WTC11 (cell line): ENCODE measurements at regions not wholly inside any gene's neighbourhood (a gene's known extent, or its start where the extent isn't known, plus 50 kb on each side); places are given as distances from the start of the nearest gene placed in this dataset.

ENCODE experiments used
- ATAC-seq: fragments of 200-7000 bp; cut with Tn5 transposase; 2 replicates; pipeline ENCODE4 v1.10.0; 2021; ENCODE audit warnings: mild to moderate bottlenecking, moderate library complexity
- CTCF ChIA-PET: fragments of 300-600 bp; sonication (Branson Sonifier 250); formaldehyde crosslinking; loops from one replicate; lab custom pipeline; 2021; ENCODE audit warnings: antibody characterized with exemption; lab: Charles Lee
- POLR2A ChIA-PET: fragments of 350-600 bp; sonication (Branson Sonifier 250); formaldehyde crosslinking; loops from one replicate; lab custom pipeline; 2021; ENCODE audit warnings: antibody characterized with exemption; lab: Charles Lee
- DNase-seq: peaks from one replicate; pipeline ENCODE4 v3.0.0; 2021; ENCODE audit warnings: low spot score
- H3K27ac Mint-ChIP-seq: 2 replicates; pipeline ENCODE4 v1.8.0; 2021; ENCODE audit warnings: mixed read lengths
- H3K27me3 Mint-ChIP-seq: 2 replicates; pipeline ENCODE4 v1.8.0; 2021; ENCODE audit warnings: low read depth, mild to moderate bottlenecking, moderate library complexity, mixed read lengths
- H3K36me3 Mint-ChIP-seq: 2 replicates; pipeline ENCODE4 v1.8.0; 2021; ENCODE audit warnings: mixed read lengths
- H3K4me1 Mint-ChIP-seq: 2 replicates; pipeline ENCODE4 v1.8.0; 2022; ENCODE audit warnings: mixed read lengths
- H3K4me3 Mint-ChIP-seq: 2 replicates; pipeline ENCODE4 v1.8.0; 2021; ENCODE audit warnings: mild to moderate bottlenecking, moderate library complexity, mixed read lengths
- H3K9me3 Mint-ChIP-seq: 2 replicates; pipeline ENCODE4 v1.8.0; 2021; ENCODE audit warnings: mixed read lengths
- ATF1 ChIP-seq: sonication (generic); formaldehyde crosslinking; IDR thresholded peaks from 2 replicates; pipeline ENCODE4 v1.8.1; 2023; ENCODE audit warnings: mild to moderate bottlenecking, moderate library complexity, missing genetic modification reagents
- ETV6 ChIP-seq: sonication (generic); formaldehyde crosslinking; IDR thresholded peaks from 2 replicates; pipeline ENCODE4 v1.8.1; 2022; ENCODE audit warnings: mild to moderate bottlenecking, missing genetic modification reagents
- FOXP4 ChIP-seq: sonication (generic); formaldehyde crosslinking; IDR thresholded peaks from 2 replicates; pipeline ENCODE4 v1.8.0; 2022; ENCODE audit warnings: mild to moderate bottlenecking, missing genetic modification reagents
- GABPB1 ChIP-seq: sonication (generic); formaldehyde crosslinking; IDR thresholded peaks from 2 replicates; pipeline ENCODE4 v1.8.1; 2023; ENCODE audit warnings: mild to moderate bottlenecking, missing genetic modification reagents
- MXD4 ChIP-seq: fragments of 250-450 bp; sonication (Bioruptor Pico); IDR thresholded peaks from 2 replicates; pipeline ENCODE4 v1.8.0; 2021; ENCODE audit warnings: mild to moderate bottlenecking, moderate library complexity, borderline replicate concordance
- NFATC4 ChIP-seq: fragments of 250-450 bp; sonication (Bioruptor Pico); IDR thresholded peaks from 2 replicates; pipeline ENCODE4 v1.9.0; 2021; ENCODE audit warnings: mild to moderate bottlenecking
- SMAD3 ChIP-seq: sonication (generic); formaldehyde crosslinking; IDR thresholded peaks from 2 replicates; pipeline ENCODE4 v1.8.0; 2022; ENCODE audit warnings: missing genetic modification reagents, mild to moderate bottlenecking, borderline replicate concordance
- TEAD4 ChIP-seq: sonication (generic); formaldehyde crosslinking; IDR thresholded peaks from 2 replicates; pipeline ENCODE4 v1.8.0; 2022; ENCODE audit warnings: mild to moderate bottlenecking, missing genetic modification reagents
- ZMAT4 ChIP-seq: fragments of 250-450 bp; sonication (Bioruptor Pico); IDR thresholded peaks from 2 replicates; pipeline ENCODE4 v1.9.0; 2021; ENCODE audit warnings: mild to moderate bottlenecking
- ZNF281 ChIP-seq: sonication (generic); formaldehyde crosslinking; IDR thresholded peaks from 2 replicates; pipeline ENCODE4 v1.8.0; 2023; ENCODE audit warnings: mild to moderate bottlenecking, missing genetic modification reagents
- ZNF317 ChIP-seq: sonication (generic); formaldehyde crosslinking; IDR thresholded peaks from 2 replicates; pipeline ENCODE4 v1.8.1; 2023; ENCODE audit warnings: low read depth, mild to moderate bottlenecking, moderate library complexity, missing genetic modification reagents, borderline replicate concordance
- ZNF512 ChIP-seq: sonication (generic); formaldehyde crosslinking; IDR thresholded peaks from 2 replicates; pipeline ENCODE4 v1.8.1; 2022; ENCODE audit warnings: missing genetic modification reagents, borderline replicate concordance
- TF ChIP-seq, protein P1 (sequence below): sonication (generic); formaldehyde crosslinking; IDR thresholded peaks from 2 replicates; pipeline ENCODE4 v1.8.0; 2022; ENCODE audit warnings: mild to moderate bottlenecking, missing genetic modification reagents
- TF ChIP-seq, protein P2 (sequence below): sonication (generic); formaldehyde crosslinking; IDR thresholded peaks from 2 replicates; pipeline ENCODE4 v1.8.1; 2023; ENCODE audit warnings: mild to moderate bottlenecking, moderate library complexity, missing genetic modification reagents
- TF ChIP-seq, protein P3 (sequence below): fragments of 250-450 bp; sonication (Bioruptor Pico); IDR thresholded peaks from 2 replicates; pipeline ENCODE4 v1.9.0; 2021; ENCODE audit warnings: mild to moderate bottlenecking
- TF ChIP-seq, protein P4 (sequence below): sonication (generic); formaldehyde crosslinking; IDR thresholded peaks from 2 replicates; pipeline ENCODE4 v1.8.1; 2022; ENCODE audit warnings: low read depth, mild to moderate bottlenecking, moderate library complexity, missing genetic modification reagents, borderline replicate concordance

- Mint-ChIP-seq H3K4me1 (peaks cover 19% of the 10 kb centered on the region), H3K4me3 (no peak overlapping the region), H3K9me3 (peaks cover 45% of the 10 kb centered on the region), H3K36me3 (peaks cover 28% of the 10 kb centered on the region), H3K27ac (no peak overlapping the region), H3K27me3 (peaks cover 3% of the 10 kb centered on the region; the same call in 1 of the 2 replicates)
- ChIA-PET POLR2A (no interaction called here), CTCF (interaction anchor here (1.0 to 1.3 kb wide), 3 partner anchors 9 to 10 kb away, joined by 3 read pairs; no protein-coding TSS in a partner anchor)
- ATAC-seq (peak; percentile 91), DNase-seq (peak; percentile 63)
- TF ChIP-seq FOXP4 (CRISPR knock-in tag) (no peak), ZNF281 (CRISPR knock-in tag) (peak; percentile 67; the same call in 1 of the 2 replicates)
These were observed 819.5 kb downstream of the TECRL start for GRCh38 chr4:63589796-63590195.

GRCh38 chr4:63583561-63583960, 825.7 kb downstream of the TECRL start:
- no peak overlapping the region for H3K4me3 Mint-ChIP-seq
- TF ChIP-seq, protein P1, sequence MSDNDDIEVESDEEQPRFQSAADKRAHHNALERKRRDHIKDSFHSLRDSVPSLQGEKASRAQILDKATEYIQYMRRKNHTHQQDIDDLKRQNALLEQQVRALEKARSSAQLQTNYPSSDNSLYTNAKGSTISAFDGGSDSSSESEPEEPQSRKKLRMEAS (CRISPR knock-in tag): no peak
- TF ChIP-seq GABPB1 (CRISPR knock-in tag) (no peak), SMAD3 (CRISPR knock-in tag) (no peak), ATF1 (no peak), FOXP4 (CRISPR knock-in tag) (no peak)
- TF ChIP-seq, protein P2, sequence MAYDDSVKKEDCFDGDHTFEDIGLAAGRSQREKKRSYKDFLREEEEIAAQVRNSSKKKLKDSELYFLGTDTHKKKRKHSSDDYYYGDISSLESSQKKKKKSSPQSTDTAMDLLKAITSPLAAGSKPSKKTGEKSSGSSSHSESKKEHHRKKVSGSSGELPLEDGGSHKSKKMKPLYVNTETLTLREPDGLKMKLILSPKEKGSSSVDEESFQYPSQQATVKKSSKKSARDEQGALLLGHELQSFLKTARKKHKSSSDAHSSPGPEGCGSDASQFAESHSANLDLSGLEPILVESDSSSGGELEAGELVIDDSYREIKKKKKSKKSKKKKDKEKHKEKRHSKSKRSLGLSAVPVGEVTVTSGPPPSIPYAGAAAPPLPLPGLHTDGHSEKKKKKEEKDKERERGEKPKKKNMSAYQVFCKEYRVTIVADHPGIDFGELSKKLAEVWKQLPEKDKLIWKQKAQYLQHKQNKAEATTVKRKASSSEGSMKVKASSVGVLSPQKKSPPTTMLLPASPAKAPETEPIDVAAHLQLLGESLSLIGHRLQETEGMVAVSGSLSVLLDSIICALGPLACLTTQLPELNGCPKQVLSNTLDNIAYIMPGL (CRISPR knock-in tag): no peak
- TF ChIP-seq, all 79 proteins: peak for 0
- CTCF ChIA-PET: no interaction called here
- no peak overlapping the region for H3K27ac Mint-ChIP-seq
- POLR2A ChIA-PET: no interaction called here
- H3K27me3 Mint-ChIP-seq: no peaks in the 10 kb centered on the region
- peaks cover 27% of the 10 kb centered on the region for H3K9me3 Mint-ChIP-seq
- peaks cover 12% of the 10 kb centered on the region for H3K4me1 Mint-ChIP-seq
- DNase-seq (no peak), ATAC-seq (no peak)
- no peaks in the 10 kb centered on the region for H3K36me3 Mint-ChIP-seq

DNA sequence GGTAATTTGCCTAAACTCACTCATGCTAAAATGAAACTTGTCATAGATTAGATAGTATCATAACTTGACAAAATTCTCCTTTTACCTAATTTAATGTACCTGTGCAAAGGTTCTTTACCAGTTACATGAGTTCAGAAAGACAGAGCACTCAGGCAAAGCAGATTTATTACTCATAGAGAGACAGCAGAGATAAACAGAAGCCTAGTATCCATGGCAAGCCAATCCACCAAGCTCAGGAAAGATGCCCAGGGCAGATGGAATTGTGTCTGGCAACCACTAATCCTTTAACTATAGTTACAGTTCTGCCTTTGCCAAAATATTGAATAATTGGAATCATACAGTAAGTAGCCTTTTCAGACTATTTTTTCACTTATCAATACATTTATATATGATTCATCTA, 826.2 kb downstream of the TECRL start:
- H3K36me3 Mint-ChIP-seq: no peaks in the 10 kb centered on the region
- DNase-seq: no peak
- H3K27ac Mint-ChIP-seq: no peak overlapping the region
- no peak overlapping the region for H3K4me3 Mint-ChIP-seq
- H3K9me3 Mint-ChIP-seq: peaks cover 27% of the 10 kb centered on the region
- H3K4me1 Mint-ChIP-seq: peaks cover 8% of the 10 kb centered on the region
- TF ChIP-seq, protein P3, sequence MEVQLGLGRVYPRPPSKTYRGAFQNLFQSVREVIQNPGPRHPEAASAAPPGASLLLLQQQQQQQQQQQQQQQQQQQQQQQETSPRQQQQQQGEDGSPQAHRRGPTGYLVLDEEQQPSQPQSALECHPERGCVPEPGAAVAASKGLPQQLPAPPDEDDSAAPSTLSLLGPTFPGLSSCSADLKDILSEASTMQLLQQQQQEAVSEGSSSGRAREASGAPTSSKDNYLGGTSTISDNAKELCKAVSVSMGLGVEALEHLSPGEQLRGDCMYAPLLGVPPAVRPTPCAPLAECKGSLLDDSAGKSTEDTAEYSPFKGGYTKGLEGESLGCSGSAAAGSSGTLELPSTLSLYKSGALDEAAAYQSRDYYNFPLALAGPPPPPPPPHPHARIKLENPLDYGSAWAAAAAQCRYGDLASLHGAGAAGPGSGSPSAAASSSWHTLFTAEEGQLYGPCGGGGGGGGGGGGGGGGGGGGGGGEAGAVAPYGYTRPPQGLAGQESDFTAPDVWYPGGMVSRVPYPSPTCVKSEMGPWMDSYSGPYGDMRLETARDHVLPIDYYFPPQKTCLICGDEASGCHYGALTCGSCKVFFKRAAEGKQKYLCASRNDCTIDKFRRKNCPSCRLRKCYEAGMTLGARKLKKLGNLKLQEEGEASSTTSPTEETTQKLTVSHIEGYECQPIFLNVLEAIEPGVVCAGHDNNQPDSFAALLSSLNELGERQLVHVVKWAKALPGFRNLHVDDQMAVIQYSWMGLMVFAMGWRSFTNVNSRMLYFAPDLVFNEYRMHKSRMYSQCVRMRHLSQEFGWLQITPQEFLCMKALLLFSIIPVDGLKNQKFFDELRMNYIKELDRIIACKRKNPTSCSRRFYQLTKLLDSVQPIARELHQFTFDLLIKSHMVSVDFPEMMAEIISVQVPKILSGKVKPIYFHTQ (CRISPR knock-in tag): no peak
- TF ChIP-seq MXD4 (CRISPR knock-in tag) (no peak), ZNF512 (CRISPR knock-in tag) (no peak), ETV6 (CRISPR knock-in tag) (no peak), ZMAT4 (CRISPR knock-in tag) (no peak), TEAD4 (no peak), ZNF317 (CRISPR knock-in tag) (no peak), NFATC4 (CRISPR knock-in tag) (no peak)
- TF ChIP-seq, protein P4, sequence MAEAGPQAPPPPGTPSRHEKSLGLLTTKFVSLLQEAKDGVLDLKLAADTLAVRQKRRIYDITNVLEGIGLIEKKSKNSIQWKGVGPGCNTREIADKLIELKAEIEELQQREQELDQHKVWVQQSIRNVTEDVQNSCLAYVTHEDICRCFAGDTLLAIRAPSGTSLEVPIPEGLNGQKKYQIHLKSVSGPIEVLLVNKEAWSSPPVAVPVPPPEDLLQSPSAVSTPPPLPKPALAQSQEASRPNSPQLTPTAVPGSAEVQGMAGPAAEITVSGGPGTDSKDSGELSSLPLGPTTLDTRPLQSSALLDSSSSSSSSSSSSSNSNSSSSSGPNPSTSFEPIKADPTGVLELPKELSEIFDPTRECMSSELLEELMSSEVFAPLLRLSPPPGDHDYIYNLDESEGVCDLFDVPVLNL: no peak
- POLR2A ChIA-PET: no interaction called here
- CTCF ChIA-PET: no interaction called here
- H3K27me3 Mint-ChIP-seq: no peaks in the 10 kb centered on the region
- ATAC-seq: no peak
